Cardiac muscle cell (in vitro differentiated cells and primary cell): ENCODE measurements at regions not wholly inside any gene's neighbourhood (a gene's known extent, or its start where the extent isn't known, plus 50 kb on each side); places are given as distances from the start of the nearest gene placed in this dataset.

Experiments used
- DNase-seq, 2 donors: peaks; one replicate each; pipeline versions ENCODE4 v3.0.0 to v3.0.0-alpha.2; 2010 to 2017; ENCODE audit warnings: low read depth in 1 of 2, low spot score in 1 of 2
- H3K27ac ChIP-seq: fragments of 200-600 bp; sonication (generic); 2 replicates; pipeline ENCODE4 v1.5.1; 2016
- H3K27me3 ChIP-seq: fragments of 200-600 bp; sonication (generic); 2 replicates; pipeline ENCODE4 v1.6.0; 2016; ENCODE audit warnings: control low read depth
- H3K36me3 ChIP-seq: fragments of 200-600 bp; sonication (generic); 2 replicates; pipeline ENCODE4 v1.5.1; 2016; ENCODE audit warnings: control low read depth
- H3K4me1 ChIP-seq: fragments of 200-600 bp; sonication (generic); 2 replicates; pipeline ENCODE4 v1.8.1; 2017; ENCODE audit warnings: low read depth, mild to moderate bottlenecking, mixed run types
- H3K4me3 ChIP-seq: fragments of 200-600 bp; sonication (generic); 2 replicates; pipeline ENCODE4 v1.5.1; 2016; ENCODE audit warnings: mild to moderate bottlenecking
- H3K9me3 ChIP-seq: fragments of 200-600 bp; sonication (generic); 2 replicates; pipeline ENCODE4 v1.5.1; 2017; ENCODE audit warnings: low read depth, mild to moderate bottlenecking, control low read depth
- CTCF ChIP-seq: IDR thresholded peaks from 2 replicates; pipeline ENCODE4 v1.5.1; 2012; ENCODE audit warnings: low read depth, mild to moderate bottlenecking, low read length

DNA sequence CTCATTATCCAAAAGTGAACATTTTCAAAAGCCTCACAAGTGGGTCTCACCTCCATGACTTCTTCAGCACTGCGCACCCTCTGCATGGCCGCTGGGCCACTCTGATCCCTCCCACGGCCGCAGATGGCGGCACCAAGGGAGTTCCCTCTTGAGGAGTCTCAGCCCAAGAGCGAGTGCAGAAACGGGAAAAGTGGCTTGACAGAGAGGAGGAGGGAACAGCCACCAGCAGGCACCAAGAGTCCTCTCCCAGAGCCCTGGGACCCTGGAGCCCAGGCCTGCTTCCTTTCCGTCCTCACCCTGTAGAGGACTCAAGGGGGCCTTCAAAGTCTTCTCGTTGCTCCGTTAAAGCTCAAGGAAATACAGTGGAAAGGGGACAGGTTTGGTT lies 230.2 kb upstream of the DIO3 start:
- DNase-seq: no peak
- Histone ChIP-seq H3K9me3 (no peaks in the 10 kb centered on the region), H3K36me3 (no peaks in the 10 kb centered on the region), H3K27ac (no peak overlapping the region), H3K27me3 (no peaks in the 10 kb centered on the region), H3K4me1 (no peaks in the 10 kb centered on the region), H3K4me3 (no peak overlapping the region)
- no peak for TF ChIP-seq CTCF

DNA sequence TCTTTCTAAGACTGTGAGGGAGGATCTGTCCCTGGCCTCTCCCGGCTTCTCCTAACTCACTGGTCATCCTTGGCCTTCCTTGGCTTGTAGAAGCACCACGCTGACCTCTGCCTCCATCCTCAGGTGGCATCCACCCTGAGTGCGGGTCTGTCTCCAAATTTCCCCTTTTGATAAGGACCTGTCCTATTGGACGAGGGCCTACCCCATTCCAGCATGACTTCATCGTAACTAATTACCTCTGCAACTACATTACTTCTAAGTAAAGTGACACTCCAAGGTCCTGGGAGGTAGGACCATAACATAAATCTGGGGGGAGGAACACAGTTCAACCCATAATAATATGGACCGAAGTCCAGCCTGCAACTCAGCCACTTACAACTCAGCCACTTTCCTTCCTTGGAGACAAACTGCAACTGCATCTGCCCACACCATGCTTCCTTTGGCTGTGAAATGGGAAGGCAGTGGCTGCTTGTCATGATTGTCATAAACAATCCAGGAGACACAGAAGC lies 229.6 kb upstream of the DIO3 start:
- H3K27ac ChIP-seq: no peak overlapping the region
- H3K36me3 ChIP-seq: no peaks in the 10 kb centered on the region
- no peaks in the 10 kb centered on the region for H3K4me1 ChIP-seq
- no peak overlapping the region for H3K4me3 ChIP-seq
- no peaks in the 10 kb centered on the region for H3K27me3 ChIP-seq
- TF ChIP-seq CTCF: no peak
- H3K9me3 ChIP-seq: no peaks in the 10 kb centered on the region
- no peak for DNase-seq

DNA sequence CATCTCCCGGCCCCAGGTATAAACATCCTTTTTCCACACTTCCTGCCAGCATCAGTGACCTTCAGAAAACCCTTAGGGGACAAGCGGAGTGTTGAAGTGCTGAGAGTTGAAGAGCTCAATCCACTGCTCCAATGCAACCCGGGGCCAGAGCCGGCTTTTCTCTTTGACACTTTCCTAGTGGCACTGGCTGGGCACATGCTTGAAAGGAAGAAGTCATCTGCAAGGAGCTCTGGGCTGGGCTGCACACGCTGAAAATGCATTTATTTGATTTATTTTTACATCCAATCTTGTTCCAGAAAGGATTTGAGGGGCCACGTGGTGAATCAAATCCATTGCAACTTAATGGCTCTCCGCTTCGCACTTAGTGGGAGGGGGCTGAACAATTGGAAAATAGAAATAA lies 229.0 kb upstream of the DIO3 start:
- H3K9me3 ChIP-seq: no peaks in the 10 kb centered on the region
- H3K27me3 ChIP-seq: no peaks in the 10 kb centered on the region
- no peak for TF ChIP-seq CTCF
- no peak overlapping the region for H3K4me3 ChIP-seq
- H3K36me3 ChIP-seq: no peaks in the 10 kb centered on the region
- H3K27ac ChIP-seq: no peak overlapping the region
- H3K4me1 ChIP-seq: no peaks in the 10 kb centered on the region
- DNase-seq: no peak

DNA sequence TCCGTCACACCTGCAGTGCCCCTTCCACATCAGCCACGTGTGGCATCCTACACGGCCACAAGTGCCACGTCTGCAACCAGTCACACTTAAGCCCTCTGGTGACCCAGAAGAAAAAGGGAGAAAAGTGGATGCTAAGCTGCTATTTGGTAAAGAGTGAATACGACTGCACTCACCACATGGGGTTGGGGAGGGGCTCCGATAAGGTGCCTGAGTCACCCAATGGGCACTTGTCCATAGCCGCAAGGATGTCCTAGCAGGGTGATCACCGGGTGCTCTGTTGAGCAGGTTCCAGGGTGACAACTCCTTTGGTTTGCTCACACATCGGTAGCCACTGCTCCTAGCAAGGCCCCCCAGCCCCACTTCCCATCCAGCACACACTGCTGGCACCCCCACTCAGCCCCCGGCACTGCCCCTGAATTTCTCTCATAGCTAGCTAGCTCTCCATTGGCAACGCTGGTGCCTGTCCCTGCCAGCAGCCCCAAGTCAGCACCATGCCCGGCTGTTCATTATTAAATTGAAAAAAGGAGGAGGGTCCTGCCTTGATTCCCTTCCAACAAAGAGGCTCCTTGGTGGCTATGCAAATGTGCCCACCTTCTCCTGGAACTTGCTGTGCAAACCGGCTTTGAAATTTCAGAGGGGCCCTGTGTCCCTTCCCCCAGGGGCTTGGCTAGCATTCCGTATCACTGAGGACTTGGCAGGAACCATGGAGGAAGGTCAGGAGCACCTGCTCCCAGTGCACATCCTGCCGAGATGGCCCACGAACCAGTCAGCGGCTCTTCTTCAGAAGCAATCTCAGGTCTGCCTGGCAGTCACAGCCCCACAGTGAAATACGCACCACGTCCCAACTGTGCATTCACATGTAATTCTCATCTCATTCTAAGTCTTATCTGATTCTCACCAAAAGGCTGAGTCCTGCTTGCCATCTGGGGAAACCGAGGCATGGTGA lies 227.7 kb upstream of the DIO3 start:
- Histone ChIP-seq H3K27me3 (no peaks in the 10 kb centered on the region), H3K36me3 (no peaks in the 10 kb centered on the region), H3K4me3 (no peak overlapping the region), H3K9me3 (no peaks in the 10 kb centered on the region), H3K27ac (no peak overlapping the region), H3K4me1 (no peaks in the 10 kb centered on the region)
- no peak for TF ChIP-seq CTCF
- DNase-seq: no peak

DNA sequence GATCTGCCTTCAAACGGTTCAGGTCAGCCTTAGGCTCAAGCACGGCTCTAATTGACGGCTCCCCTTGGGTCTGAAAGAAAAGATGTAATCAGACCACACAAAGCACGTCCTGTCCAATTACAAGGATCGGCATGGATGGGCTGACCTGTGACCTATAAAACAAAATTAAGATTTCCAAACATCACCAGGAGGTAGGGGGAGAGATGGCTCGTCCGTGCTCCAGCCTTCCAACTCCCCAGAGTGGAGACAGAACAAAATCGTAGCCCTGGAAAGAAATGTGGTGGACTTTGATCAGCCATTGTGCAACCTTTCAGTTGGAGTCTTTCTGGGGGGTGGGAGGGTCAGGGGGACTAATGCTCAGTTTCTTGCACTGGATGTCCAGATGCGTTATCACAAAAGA lies 226.6 kb upstream of the DIO3 start:
- Histone ChIP-seq H3K36me3 (no peaks in the 10 kb centered on the region), H3K4me1 (no peaks in the 10 kb centered on the region), H3K4me3 (no peak overlapping the region), H3K9me3 (no peaks in the 10 kb centered on the region), H3K27me3 (no peaks in the 10 kb centered on the region), H3K27ac (no peak overlapping the region)
- TF ChIP-seq CTCF: no peak
- DNase-seq: no peak
